Osteoblast (primary cell): ENCODE measurements at regions not wholly inside any gene's neighbourhood (a gene's known extent, or its start where the extent isn't known, plus 50 kb on each side); places are given as distances from the start of the nearest gene placed in this dataset.

Experiments
- DNase-seq: peaks from one replicate; pipeline ENCODE4 v3.0.0; 2011; ENCODE audit warnings: low spot score, mixed read lengths; ENCODE audit not compliant: insufficient read length; ENCODE audit errors: missing footprints
- H2AFZ ChIP-seq: 2 replicates; pipeline ENCODE4 v1.6.0; 2011; ENCODE audit warnings: mild to moderate bottlenecking, low read length
- H3K27ac ChIP-seq: 2 replicates; pipeline ENCODE4 v1.5.1; 2011; ENCODE audit warnings: mild to moderate bottlenecking, low read depth, low read length, moderate library complexity
- H3K27me3 ChIP-seq: 2 replicates; pipeline ENCODE4 v1.6.0; 2012; ENCODE audit warnings: mild to moderate bottlenecking, control low read depth, inconsistent platforms, low read length, moderate library complexity; ENCODE audit not compliant: insufficient read depth
- H3K36me3 ChIP-seq: 2 replicates; pipeline ENCODE4 v1.5.1; 2011; ENCODE audit warnings: mild to moderate bottlenecking, low read length, control low read depth, moderate library complexity; ENCODE audit not compliant: insufficient read depth
- H3K4me1 ChIP-seq: 2 replicates; pipeline ENCODE4 v1.5.1; 2011; ENCODE audit warnings: mild to moderate bottlenecking, low read length, control low read depth, moderate library complexity; ENCODE audit not compliant: insufficient read depth
- H3K4me2 ChIP-seq: 2 replicates; pipeline ENCODE4 v1.6.0; 2011; ENCODE audit warnings: mild to moderate bottlenecking, low read length; ENCODE audit not compliant: insufficient read depth
- H3K4me3 ChIP-seq: fragments of 200-600 bp; sonication (generic); 3 replicates; pipeline ENCODE4 v1.5.1; 2012; ENCODE audit warnings: mild to moderate bottlenecking, low read length, inconsistent platforms; ENCODE audit not compliant: insufficient read depth
- H3K79me2 ChIP-seq: 2 replicates; pipeline ENCODE4 v1.6.0; 2012; ENCODE audit warnings: mild to moderate bottlenecking, low read length, control low read depth, inconsistent platforms; ENCODE audit not compliant: insufficient read depth
- H3K9me3 ChIP-seq: 2 replicates; pipeline ENCODE4 v1.5.1; 2011; ENCODE audit warnings: low read depth, low read length, control low read depth
- H4K20me1 ChIP-seq: 2 replicates; pipeline ENCODE4 v1.6.0; 2012; ENCODE audit warnings: mild to moderate bottlenecking, low read length, control low read depth; ENCODE audit not compliant: insufficient read depth
- CTCF ChIP-seq: IDR thresholded peaks from 2 replicates; pipeline ENCODE4 v1.5.1; 2011; ENCODE audit warnings: mild to moderate bottlenecking, low read depth, low read length, moderate library complexity; ENCODE audit errors: extremely low read depth

- no peaks in the 10 kb centered on the region for H3K27me3 ChIP-seq
- no peak overlapping the region for H2AFZ ChIP-seq
- no peaks in the 10 kb centered on the region for H4K20me1 ChIP-seq
- no peak overlapping the region for H3K27ac ChIP-seq
- H3K79me2 ChIP-seq, result no peaks in the 10 kb centered on the region
- H3K4me1 ChIP-seq, result no peaks in the 10 kb centered on the region
- H3K4me3 ChIP-seq, result no peak overlapping the region
- no peaks in the 10 kb centered on the region for H3K36me3 ChIP-seq
- no peak for TF ChIP-seq CTCF
- no peak for DNase-seq
- no peak overlapping the region for H3K4me2 ChIP-seq
- H3K9me3 ChIP-seq, result no peaks in the 10 kb centered on the region
Measured at GRCh38 chr2:204184226-204184625, 247.7 kb downstream of the ICOS start.

GRCh38 chr2:204187229-204188083, 250.9 kb downstream of the ICOS start:
- no peaks in the 10 kb centered on the region for H3K9me3 ChIP-seq
- no peaks in the 10 kb centered on the region for H4K20me1 ChIP-seq
- H3K36me3 ChIP-seq, result no peaks in the 10 kb centered on the region
- H3K27ac ChIP-seq, result no peak overlapping the region
- no peak for TF ChIP-seq CTCF
- no peaks in the 10 kb centered on the region for H3K79me2 ChIP-seq
- no peak overlapping the region for H3K4me2 ChIP-seq
- no peak for DNase-seq
- H3K4me3 ChIP-seq, result no peak overlapping the region
- no peaks in the 10 kb centered on the region for H3K4me1 ChIP-seq
- H3K27me3 ChIP-seq, result no peaks in the 10 kb centered on the region
- no peak overlapping the region for H2AFZ ChIP-seq

- no peak for TF ChIP-seq CTCF
- H3K27ac ChIP-seq, result no peak overlapping the region
- no peaks in the 10 kb centered on the region for H3K79me2 ChIP-seq
- H3K36me3 ChIP-seq, result no peaks in the 10 kb centered on the region
- no peaks in the 10 kb centered on the region for H3K4me1 ChIP-seq
- DNase-seq, result no peak
- H3K27me3 ChIP-seq, result no peaks in the 10 kb centered on the region
- H3K9me3 ChIP-seq, result no peaks in the 10 kb centered on the region
- H4K20me1 ChIP-seq, result no peaks in the 10 kb centered on the region
- H2AFZ ChIP-seq, result no peak overlapping the region
- no peak overlapping the region for H3K4me3 ChIP-seq
- no peak overlapping the region for H3K4me2 ChIP-seq
Measured at GRCh38 chr2:204191574-204191973, 255.0 kb downstream of the ICOS start.

- DNase-seq, result no peak
- Histone ChIP-seq H3K79me2 (no peaks in the 10 kb centered on the region), H4K20me1 (no peaks in the 10 kb centered on the region), H3K9me3 (no peaks in the 10 kb centered on the region), H3K27me3 (no peaks in the 10 kb centered on the region), H3K4me2 (no peak overlapping the region), H3K36me3 (no peaks in the 10 kb centered on the region), H3K4me3 (no peak overlapping the region), H2AFZ (no peak overlapping the region), H3K27ac (no peak overlapping the region), H3K4me1 (no peaks in the 10 kb centered on the region)
- TF ChIP-seq CTCF, result no peak
Measured at GRCh38 chr2:204195498-204195897, 258.9 kb downstream of the ICOS start.
